ENCODE measurements at regions not wholly inside any gene's neighbourhood (a gene's known extent, or its start where the extent isn't known, plus 50 kb on each side); places are given as distances from the start of the nearest gene placed in this dataset.

- TF ChIP-seq, protein P1, sequence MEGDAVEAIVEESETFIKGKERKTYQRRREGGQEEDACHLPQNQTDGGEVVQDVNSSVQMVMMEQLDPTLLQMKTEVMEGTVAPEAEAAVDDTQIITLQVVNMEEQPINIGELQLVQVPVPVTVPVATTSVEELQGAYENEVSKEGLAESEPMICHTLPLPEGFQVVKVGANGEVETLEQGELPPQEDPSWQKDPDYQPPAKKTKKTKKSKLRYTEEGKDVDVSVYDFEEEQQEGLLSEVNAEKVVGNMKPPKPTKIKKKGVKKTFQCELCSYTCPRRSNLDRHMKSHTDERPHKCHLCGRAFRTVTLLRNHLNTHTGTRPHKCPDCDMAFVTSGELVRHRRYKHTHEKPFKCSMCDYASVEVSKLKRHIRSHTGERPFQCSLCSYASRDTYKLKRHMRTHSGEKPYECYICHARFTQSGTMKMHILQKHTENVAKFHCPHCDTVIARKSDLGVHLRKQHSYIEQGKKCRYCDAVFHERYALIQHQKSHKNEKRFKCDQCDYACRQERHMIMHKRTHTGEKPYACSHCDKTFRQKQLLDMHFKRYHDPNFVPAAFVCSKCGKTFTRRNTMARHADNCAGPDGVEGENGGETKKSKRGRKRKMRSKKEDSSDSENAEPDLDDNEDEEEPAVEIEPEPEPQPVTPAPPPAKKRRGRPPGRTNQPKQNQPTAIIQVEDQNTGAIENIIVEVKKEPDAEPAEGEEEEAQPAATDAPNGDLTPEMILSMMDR (IDR thresholded peaks at IDR 0.05; ENCODE audit: low read depth, low read length, poor library complexity, severe bottlenecking): no peak
- TF ChIP-seq EZH2phosphoT487 (IDR thresholded peaks at IDR 0.05; ENCODE audit: borderline replicate concordance, low read length): no peak
Measured at GRCh38 chr9:129504404-129504803, 116.5 kb downstream of the C9orf50 start.

All from DOHH2 (cell line).